GM03348 (cell line): ENCODE measurements at regions not wholly inside any gene's neighbourhood (a gene's known extent, or its start where the extent isn't known, plus 50 kb on each side); places are given as distances from the start of the nearest gene placed in this dataset.
"Not testable (repeated sequence)": the region's sequence is repeated elsewhere in the genome, so short reads cannot be mapped to it uniquely, and the experiment has no call there.

Source experiments
- DNase-seq: peaks from one replicate; pipeline ENCODE4 v3.0.0; 2012; ENCODE audit warnings: low spot score

DNA sequence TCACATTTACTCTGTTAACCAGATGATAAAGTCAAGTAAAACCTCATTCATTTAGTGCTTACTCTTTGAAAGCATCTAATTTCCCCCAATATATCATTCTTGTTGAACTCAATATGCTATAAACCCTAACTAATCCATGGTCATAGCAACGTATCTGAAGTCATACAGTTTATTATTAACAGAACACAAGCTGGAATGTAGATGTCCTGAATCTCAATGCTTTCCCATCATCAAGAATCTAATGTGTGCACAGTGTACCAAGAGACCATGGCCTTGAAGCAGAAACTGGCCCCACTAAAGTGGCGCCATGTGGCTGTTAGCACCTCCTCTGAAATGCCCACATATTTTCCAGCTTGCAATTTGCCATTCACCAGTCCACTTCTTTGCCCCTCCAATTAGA lies 245.8 kb downstream of the SOX9 start:
- DNase-seq, result no peak

DNA sequence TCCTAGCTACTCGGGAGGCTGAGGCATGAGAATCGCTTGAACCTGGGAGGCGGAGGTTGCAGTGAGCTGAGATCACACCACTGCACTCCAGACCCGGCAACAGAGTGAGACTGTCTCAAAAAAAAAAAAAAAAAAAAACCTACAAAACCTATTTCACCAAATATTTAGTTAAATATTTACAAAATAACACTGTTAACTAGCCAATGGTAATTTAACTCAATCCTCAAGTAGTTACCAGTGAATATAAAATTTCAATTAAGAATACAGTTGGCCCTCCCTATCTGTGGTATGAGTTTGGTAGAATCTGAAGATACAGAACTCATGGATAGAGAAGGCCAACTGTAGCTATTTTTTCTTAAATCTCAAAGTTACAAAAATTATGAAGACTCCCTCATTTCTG lies 247.4 kb downstream of the SOX9 start:
- no peak for DNase-seq

DNA sequence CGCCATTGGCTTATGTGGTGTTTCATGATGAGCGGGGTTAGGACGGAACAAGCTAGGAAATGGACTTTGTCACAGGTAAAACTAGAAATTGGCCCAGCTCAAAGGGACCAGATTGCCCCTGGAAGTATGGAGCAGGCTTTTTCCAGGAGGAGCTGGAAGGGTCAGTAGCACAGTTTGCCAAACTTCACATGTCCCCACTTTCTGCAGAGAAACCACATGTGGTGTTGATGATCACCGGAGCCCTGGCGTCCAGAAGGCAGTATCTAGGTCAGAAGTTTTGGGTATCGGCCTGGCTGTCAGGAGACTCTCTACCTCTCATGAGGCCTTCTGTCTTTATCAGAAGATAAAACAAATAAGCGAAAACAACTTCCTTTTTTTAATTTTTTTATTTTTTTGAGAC lies 248.5 kb downstream of the SOX9 start:
- DNase-seq, result no peak

DNA sequence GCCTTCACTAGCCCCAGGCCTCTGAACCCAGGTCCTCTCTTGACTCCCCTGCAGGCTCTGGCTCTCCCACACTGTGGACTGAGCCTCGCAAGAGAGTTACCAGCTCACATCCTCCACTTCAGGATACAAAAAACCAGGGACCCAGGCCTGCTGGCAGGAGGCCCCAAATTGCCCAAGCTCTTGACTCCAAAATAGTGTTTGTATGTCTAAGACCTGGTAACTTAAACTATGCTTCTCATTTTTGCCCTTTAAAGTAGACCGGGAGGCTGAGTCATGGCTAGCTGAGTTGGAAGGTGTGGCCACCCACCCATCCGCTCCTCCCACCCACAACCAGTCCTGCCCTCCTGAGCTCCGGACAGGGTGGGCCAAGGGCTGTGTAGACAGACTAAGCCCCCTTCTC lies 250.0 kb downstream of the SOX9 start:
- DNase-seq, result peak; percentile 78

DNA sequence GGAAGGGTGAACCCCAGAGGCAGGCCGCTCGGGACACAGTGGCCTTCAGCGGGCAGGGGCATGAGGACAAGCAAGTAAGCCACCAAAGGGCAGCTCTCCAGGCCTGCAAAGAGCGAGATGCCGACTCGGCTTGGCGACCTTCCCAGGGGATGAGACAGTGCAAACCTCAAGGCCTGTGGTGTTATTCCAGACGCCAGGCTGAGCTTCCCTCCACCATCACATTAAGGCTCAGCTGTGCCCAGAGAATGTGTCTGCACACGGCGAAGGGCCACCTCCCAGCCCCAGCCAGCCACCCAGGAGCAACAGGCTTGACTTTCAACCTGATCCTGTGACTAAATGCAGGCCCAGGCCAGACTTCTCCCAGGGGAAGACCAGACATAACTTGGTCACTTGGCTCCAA lies 251.4 kb downstream of the SOX9 start:
- DNase-seq, result peak; percentile 52

DNA sequence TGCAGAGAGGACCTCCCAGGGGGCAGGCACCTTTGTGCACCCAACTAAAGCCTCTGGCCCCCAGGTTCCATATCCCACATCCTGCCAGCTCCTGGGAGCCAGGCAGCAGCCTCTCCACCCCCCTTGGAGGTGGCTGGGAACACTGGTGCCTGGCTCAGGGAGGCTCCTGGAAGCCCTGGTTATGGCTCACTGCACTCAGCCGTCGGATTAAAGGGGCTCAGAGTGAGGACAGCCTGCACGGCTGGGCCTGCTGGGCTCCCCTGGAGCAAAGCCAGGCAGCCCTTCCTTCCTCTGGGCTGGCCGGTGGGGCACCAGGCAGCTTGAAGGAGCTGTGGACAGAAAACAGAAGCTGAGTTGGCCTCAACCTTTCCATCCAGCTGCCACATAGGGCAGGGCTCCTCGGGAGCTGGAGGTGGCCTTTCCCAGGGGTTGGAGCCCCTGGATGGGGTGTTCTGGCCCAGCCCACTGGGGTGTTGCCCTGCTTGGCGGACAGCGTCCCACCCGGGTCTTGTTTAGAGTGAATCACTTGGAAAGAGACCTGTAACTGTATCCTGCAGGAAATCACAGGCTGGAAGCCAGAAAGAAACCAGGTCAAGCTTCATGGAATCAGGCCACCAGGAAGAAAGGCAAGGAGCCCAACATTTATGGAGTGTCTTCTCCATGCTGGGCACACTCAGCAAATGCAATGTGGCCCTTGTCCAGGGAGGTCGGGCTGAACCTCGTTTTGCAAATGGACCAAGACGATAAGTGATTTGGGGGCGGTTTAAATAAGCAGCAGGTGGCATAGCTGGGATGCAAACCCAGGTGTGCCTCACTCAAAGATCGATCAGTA lies 253.3 kb downstream of the SOX9 start:
- peak; percentile 43 for DNase-seq

DNA sequence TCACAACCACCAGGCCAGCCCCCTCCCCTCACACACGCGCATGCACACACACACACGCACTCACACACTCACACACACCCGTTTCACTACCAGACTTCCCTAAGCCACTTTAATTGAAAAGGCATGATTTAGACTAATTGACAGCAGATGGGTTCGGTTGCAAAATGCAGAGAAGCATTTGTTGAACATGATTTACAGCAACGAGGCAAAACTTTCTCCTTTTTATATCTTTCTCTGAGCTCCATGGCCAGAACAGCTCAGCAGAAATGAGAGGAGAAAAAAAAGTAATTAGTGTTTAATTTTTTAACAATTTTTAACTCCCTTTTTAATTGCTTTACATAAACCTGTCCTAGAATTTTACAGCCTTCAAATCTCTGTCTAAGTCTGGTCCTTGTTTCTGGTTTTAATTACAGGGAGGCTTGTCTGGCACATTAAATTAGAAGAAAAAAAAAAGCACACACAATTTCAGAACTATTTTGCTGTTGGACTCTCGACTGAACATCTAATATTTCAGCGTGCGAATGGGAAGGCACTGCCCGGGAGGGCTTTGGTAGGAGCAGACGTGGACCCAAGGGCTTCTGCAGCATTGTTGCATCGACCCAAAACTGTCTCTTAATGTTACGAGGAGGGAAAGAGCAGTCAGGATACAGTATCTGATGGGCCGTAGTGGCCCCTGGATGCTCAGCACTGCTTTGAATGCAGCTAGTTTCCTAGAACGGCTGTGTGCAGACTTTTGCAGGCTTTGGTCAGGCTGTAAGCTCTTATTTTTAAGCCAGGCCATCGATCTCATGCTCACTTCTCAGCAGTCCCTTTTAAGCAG lies 255.9 kb downstream of the SOX9 start:
- peak; percentile 74 for DNase-seq

DNA sequence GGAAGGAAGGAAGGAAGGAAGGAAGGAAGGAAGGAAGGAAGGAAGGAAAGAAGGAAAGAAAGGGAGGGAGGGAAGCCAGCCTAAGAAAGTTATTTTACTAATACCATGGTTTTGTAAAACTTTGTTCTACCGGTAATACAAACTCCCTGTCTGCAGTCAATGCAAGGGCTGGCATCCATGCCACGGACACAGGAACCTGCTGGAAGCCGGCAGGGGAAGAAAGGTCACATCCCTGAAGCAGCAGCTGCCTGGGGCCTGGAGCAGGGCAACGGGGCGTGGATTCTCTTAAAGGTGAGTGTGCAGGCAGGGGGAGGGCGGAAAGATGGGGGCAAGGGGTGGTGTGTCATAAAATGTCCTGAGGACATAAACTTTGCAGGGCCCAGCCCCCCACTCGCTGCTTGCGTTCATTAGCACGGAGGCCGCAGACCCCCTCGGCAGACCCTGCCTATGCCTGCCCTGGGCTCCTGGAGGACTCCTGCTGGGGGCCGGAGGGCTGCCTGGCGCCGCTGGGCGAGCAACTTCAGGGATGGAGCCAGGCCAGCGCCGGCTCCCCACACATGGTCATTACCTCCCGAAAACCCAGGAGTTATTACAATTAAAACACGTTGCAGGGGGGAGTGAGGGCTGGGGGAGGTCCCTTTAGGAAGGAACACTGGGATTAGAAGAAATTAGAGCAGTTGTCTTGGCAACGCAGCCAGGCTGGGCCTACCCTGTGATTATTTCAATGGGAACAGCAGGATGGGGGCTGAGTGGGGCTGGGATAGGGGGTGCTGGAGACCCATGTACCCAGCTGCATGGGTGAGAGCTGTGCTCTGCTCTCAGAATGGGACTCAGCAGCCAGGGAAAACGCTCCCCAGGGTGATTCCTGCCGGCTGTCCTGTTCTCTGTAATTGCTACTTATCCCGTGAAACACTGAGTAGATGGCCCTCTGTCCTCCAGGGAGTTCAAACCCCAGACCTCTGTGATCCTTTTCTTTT lies 257.9 kb downstream of the SOX9 start:
- DNase-seq, result no peak

DNA sequence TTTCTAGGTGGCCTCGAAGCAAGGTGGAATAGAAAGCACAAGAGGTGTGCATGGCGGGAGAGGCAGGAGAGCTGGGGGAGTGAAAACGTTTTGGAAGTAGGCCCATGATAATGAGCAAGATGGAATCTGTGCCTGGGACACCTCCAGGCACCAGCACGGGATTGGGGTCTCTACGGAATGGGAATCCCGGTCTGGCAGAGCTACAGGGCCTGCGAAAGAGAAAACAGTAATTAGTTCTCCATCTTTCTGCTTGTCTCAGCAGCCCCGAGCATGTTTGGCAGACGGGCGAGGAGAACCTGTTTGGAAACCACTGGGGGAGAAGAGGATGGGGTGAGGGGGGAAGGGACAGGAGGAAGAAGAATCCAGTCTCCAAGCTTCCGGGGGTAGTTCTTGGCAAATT lies 258.7 kb downstream of the SOX9 start:
- DNase-seq, result no peak

DNA sequence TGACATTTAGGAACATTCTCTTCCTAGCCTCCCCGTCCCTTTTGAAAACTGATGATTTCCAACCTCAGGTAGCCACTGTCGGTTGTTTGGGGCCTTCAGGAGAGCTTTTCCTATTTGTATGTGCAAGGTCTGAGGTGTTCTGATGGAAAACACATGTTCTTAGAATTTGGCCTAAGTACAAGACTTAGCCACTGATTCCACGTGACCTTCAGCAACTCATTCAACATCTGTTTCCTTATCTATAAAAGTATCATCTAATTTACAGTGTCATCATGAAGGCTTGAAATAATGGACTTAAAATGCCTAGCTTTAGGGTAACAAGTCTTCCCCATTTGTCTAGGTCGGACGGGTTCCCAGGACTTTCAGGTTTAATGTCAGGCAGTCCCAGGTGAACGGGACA lies 259.3 kb downstream of the SOX9 start:
- DNase-seq, result no peak

DNA sequence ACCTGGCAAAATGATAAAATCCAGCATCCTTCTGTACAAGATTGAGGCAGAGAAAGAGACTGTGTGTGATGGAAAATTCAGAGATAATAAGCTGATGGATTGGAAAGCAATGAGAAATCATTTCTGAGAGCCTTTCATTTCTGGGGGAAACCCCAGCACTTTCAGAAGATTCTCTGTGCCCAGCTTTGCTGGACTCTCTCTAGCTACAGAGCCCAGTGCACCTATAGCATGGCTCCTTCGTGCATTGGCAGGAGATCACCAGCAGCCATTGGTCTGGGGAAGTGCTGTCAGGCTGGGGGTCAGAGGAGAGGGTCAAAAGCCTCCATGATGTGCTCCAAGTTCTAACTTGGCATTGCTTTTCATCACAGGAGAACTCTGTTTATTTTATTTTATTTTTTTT lies 259.9 kb downstream of the SOX9 start:
- DNase-seq, result no peak

DNA sequence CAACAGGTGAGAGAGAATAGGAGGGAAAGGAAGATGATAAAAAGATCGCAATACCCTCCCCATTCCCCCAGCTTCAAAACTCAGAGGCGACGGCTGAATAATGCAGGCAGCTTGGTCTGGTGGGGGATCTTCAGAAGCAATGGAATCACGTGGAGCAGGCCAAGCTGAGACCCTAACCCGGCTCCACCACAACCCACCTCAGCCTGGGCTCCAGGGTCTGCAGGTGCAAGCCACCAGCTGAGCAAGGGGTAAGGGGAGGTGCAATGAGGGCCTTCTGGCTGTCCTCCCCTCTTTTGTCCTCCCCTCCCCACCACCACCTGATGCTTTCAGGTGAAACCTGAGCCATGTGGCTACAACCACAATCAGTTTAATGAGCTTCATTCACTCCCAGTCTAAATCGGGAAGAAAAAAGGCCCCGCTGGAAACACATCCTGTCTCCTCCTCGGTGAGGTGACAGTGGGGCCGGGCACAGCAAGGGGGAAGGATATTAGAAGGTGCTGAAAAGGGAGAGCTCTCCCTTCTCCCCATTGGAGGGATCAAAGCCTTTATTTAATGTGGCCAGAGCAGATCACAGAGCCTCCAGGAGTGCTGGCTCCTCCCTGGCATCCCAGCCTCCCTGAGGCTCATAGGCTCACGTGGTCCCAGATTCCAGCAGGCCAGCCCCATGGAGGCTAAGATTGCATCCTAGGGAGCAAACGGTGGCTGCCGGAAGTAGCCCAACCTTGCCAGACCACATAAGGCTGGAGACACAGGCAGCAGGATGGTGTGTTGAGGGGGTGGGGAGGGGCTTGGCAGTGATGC lies 261.0 kb downstream of the SOX9 start:
- no peak for DNase-seq

DNA sequence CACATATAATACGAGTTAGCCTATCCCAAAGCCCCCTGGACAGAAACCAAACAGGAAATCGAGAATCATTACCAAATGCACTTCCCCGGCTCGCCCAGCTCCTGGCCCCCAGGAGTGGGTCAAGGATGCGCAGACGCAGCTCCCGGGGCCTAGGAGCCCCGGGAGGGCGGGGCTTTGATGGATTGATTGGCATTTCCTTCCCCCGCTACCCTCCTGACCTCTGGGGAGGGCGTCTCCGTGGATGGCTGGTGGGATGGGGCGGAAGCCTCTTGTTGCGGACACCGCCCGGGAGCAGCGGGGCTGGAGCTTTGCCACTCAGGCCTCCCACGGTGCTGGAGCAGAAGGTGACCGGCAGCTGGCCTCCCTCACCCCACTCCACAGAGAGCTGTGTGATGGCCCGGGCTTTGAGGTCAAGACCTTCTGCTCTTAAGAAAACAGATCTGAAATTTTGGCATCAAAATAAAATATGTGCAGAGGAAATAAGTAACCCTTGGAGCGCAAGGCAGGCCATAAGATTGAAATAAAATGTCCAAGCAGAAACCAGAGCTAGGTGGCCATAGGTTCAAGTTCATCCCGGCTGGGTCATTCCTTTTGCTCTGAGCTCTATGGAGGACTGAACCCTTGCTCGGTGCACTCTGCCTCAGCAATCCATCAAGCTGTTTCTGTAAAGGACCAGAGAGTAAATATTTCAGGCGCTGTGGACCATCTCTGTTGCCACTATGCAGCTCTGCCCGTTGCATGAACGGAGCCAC lies 262.3 kb downstream of the SOX9 start:
- no peak for DNase-seq

DNA sequence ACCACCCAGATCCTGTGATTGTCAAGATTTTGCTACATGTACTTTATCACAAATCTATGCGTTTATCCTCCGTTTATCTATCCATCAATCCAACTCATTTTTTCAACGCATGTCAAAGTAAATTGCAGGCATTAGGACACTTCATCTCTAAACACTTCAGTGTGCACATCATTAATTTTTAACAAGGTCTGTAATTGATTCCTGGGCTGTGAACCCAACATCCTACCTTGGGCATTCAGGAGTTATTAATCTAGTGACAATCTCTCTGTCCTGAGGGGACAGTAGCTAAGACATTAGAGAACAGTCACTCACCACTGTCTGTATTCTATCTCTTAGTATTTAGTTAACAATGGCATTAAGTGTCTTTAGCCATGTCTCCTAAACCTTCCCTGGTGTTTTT lies 264.7 kb downstream of the SOX9 start:
- DNase-seq, result no peak

DNA sequence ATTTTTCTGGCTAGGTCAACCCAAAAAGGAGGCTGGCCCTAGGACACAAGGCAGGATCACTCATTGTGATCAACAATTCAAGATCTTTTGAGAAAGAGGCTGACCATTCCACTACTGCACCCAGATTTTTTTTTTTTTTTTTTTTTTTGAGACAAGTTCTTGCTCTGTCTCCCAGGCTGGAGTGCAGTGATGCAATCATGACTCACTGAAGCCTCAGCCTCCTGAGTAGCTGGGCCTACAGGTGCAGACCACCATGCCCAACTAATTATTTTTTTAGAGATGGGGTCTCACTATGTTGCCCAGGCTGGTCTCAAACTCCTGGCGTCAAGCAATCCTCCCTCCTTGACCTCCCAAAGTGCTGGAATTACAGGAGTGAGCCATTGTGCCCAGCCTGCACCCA lies 265.4 kb downstream of the SOX9 start:
- not testable (repeated sequence) for DNase-seq

DNA sequence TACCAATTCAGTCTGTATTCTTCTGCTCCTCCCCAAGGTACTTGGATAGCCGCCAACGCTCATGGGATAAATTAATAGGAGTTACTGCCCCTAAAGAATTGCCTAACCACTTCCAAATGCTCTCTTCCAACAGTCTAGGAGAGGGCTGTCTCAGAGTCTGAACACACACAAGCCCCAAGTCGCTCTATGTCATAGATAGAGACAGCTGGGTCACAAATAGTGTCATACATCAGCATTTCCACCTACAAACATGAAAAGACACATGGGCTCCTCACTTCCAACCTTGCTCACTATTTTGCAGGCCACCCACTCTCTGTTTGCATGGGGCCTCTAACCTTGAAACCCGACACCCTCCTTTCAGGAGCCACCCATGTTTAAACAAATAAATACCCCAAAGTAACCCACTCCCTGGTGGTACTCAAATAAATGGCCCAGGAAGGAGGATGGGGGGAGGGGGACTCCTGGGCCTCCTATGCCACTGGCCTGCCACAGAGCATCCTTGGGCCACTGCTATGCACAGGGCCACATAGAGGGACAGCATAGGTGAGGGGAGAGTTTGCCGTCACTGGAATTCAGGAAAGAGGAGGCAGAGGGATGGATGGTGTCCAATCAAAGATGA lies 265.9 kb downstream of the SOX9 start:
- no peak for DNase-seq

DNA sequence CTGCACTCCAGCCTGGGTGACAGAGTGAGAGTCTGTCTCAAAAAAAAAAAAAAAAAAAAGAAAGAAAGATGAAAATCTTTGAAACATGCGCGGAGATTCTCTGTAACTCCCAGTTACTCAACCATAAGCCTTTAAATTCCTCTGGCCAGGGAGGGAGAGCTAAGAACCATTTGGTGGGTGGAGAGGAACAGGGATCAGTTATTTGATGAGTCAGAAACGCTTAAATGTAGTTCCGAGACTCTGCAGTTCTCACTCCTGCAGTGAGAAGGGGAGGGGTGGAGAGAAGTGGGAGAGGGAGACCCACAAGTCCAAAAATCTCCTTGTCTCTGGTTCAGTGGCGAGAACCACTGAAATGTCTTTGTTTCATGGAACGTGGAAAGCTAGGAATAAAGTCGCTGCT lies 266.7 kb downstream of the SOX9 start:
- DNase-seq, result peak; percentile 80

DNA sequence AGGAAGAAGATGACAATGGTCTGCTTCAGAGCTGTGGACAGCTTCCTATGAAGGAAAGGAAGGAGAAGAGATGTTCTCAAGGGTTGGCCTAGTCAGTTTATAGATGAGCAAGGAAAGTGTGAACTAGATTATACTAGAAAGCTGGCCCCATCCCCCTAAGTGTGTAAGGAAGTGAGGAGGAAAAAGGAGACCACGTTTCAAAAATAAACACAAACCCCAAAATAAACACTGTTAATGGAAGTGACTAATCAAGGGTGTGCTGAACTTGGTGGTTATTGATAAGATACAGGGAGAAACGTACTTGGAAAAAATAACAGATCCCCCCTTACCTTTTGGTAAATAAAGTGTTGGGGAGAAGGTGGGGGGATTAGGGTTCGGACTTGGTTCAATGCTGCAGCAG lies 267.1 kb downstream of the SOX9 start:
- DNase-seq, result no peak

DNA sequence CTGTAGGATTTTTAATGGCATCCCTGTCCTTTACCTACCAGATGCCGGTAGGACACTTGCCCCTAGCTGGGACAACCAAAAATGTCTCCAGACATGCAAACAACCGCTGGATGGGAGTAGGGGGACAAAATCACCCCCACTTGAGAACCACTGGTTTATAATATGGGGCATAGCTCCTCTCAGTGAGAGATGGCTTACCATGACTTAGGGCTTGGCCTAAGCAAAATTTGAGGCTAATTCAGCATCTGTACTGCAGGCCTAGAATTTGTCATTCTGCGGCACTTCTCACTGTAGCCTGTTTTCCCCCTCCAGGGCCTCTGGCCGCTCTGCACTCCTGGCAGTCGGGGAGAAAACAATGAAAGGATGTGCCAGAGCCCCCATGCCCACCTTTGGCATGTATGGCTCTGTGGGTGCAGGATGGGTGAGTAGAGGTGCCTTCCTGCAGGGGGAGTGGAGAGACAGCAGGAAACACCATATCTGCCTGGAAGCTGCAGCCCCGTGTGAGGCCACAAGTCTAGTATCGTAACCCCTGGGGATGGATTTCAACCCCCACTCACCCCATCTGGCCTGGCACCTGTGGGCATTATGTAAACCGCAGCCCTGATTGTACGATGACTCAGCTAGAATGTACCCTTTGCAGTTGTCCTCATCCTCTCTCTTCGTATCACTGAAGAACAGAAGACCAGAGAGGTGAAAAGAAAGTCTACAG lies 268.1 kb downstream of the SOX9 start:
- no peak for DNase-seq
